Nucleus accumbens (tissue), 56 donors: ENCODE measurements at regions not wholly inside any gene's neighbourhood (a gene's known extent, or its start where the extent isn't known, plus 50 kb on each side); places are given as distances from the start of the nearest gene placed in this dataset.

ENCODE experiments used
- DNase-seq, 56 donors: peaks; one replicate each; lab custom pipeline; 2025; lab: John Stamatoyannopoulos, UW

DNA sequence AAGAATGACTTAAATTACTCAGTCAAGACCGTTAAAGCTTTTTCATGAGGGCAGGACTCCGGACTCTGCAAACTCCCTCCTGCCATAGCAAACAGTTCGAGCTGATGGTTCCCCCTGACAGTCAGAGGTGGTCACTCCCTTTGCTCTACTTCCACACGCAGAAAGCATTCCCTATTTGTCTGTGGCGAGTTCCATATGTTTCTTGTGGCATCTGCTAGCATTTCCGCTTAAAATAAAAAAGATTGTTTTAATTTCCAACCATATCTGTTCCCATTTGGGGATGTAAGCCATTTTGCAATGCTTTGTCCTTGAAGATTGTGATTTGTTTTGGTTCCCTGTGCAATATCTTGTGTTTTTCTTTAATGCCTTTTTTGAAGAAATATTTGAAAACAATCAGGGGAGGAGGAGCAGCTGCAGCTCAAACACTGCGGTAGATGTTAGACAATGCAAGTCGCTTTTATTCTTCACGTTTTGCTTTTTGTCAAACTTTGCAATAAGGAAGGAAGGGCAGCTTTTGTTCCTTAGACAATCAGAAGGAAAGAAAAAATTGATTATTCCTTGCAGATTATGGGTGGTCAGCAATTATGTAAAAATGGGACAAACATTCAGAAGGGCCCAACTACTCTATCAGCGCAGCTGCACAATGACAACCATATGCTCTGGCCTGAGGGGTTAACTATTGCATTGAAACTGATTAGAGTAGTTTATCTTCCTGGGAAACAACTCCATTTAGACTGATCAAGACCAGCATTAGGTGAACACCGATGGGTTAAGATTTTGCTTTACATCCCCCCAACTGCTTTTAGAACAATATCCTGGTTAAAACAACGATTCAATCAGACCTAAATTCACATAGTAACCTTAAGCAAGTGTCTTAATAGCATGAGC lies 425.8 kb upstream of the NRP1 start:
- DNase-seq = no peak

DNA sequence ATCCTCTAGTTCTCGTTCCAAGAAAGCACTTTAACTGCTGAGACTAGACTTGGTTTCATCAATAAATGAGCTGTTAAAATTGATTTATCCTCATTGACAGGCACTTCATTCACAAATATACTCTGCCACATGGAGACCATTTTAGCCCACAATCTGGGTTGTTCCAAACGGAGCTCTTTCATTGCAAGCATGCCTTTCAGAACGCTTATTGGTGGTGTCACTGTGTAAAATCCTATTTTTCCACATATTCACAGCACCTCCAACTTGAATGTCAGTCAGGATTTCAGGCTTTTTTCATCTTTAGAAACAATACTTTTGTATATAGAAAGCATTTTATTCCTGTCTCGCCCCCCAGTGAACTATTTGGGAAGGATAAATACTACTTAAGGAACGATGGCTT lies 424.7 kb upstream of the NRP1 start:
- DNase-seq = no peak

DNA sequence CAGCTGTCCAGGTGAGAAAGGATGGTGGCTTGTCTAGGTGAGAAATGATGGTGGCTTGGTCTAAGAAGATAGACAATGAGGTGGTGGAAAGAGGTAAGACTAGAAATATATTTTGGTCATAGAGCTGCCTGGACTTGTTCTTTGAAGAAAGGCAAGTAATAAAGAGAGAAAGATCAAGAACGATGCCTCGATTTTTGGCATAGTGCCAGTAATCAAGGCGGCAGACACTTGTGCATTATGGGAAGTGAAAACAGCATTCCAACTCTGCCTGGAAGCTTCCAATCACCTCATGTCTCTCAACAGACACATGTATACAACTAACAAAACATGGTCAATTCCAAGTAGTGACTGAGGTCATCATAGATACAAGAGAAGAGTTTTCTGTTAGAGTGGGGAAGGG lies 423.8 kb upstream of the NRP1 start:
- no peak for DNase-seq

DNA sequence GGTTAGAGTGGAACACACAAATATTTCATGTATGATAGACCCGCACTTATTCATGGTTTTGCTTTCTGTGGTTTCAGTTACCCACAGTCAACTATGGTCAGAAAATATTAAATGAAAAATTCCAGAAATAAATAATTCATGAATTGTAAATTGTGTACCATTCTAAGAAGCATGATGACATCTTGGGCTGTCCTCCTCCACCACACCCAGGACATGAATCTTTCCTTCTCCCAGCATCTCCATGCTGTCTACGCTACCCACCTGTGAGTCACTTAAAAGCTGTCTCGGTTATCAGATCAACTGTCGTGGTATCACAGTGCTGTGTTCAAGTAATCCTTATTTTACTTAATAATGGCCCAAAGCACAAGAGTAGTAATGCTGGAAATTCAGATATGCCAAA lies 419.6 kb upstream of the NRP1 start:
- no peak for DNase-seq

DNA sequence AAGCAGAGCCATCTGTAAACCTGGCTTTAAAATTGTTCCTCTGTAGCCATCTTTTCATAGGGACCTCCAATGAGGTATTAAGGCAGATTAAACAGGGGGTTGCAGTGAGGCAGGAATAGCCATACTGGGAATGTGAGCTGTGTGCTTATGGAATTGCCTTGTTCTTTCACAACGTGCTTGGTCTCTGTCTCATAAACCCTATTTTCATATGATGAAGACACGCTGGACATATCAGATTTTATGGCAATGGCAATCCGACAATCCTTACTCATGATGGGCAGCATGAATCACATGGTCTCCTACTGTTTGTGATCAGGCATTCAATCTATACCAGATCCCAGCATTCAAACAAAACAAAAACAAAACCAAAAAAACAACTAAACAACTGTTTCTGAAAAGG lies 418.9 kb upstream of the NRP1 start:
- no peak for DNase-seq

DNA sequence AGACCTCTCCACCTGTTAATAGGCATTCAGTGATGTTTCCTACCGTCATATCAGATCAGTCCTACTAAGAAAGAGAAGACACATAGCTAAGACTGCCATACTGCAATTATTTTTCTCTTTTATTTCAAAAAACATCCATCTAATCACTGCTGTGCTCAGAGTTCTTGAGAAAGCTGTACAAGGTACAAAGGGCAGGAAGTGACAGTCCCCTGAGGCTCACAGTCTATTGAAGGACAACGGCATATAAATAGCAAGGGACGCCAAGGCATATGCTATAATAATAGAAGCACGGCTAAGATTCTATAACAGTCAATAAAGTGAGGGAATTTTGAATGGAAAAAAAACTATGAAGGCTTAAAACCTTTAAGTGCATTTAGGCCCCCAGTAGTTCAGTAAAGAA lies 415.3 kb upstream of the NRP1 start:
- DNase-seq = no peak

DNA sequence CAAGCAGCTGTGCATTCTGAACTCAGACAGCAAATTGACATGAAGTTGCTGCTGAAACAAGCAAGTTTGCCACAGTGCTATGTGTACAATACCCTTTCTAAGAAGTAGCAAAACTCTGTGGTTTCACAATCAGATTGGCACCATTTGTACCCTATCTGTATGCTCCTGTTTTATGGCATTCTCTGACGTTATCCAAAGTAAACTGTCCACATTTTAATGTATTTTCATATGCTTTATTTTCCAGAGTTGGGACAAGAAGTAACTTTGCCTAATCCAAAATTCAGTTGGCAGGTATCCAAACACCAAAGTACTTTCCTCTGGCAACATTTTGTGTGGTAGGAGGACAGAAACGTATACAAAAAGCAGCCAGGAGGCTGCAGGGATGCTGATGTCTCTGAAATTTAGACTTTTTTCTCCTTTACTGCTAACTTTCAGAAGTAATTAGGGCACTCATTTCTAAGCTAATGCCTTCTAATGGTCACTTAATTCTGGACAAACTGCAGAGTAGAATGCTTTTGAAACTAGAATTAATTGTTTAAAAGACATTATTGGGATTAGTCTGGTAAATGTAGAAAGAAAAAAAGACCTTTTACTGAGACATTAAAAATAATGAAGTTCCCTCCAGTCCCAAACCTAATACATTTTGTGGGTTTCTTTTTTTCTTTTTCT lies 414.7 kb upstream of the NRP1 start:
- DNase-seq = no peak

DNA sequence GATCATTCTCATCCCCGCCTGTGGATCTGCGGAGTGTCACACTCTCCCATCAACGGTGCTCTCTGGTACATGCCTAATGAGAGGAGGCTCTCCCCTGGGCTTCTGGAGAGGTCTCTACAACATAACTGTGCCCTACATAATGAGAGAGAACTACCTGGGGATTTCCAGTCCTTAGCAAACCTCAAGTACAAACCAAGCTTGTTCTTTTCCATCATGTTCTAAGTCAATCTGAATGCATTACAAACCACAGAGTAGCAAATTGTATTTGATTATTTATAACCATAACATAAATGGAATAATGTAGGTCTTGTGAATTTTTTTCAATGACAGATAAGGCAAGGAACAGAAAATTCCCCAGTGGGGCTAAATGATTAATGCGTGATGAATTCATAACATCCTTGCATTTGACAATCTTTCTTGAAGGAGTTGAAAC lies 412.4 kb upstream of the NRP1 start:
- DNase-seq = no peak

DNA sequence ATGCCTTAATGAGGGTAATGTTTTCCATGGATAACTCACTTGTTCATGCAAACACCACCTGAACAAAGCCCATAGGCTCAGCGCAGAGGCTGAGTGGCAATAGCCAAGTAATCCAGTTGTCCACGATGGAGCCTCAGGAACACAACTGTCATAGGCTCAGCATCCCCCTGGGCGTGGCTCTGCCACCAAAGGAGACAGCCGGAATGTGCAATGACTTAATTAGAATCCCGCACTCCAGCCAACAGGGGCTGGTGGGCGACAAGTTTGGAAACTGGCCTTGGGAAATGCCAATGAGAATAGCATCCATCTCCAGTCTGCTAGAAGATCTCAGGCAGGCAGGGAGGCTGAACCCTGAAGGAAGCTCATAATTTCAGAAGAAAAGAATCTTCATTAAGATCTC lies 411.7 kb upstream of the NRP1 start:
- no peak for DNase-seq

DNA sequence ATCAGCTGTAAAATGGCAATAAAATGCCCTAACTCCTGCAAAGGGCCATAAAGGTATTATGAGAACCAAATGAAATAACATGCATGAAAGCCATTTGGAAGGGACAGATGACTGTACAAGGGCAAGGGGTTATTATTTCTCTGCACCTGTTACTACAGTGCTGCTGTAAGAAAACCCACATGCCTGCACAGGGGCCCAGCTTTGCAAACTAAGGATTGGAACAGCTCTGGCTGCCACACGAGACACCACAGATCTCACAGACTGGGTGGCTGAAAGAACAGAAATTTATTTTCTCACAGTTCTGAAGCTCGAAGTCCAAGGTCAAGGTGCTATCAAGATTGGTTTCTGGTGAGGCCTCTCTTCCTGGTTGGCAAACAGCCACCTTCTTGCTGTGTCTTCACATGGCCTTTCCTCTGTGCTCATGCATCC lies 409.0 kb upstream of the NRP1 start:
- DNase-seq = no peak

DNA sequence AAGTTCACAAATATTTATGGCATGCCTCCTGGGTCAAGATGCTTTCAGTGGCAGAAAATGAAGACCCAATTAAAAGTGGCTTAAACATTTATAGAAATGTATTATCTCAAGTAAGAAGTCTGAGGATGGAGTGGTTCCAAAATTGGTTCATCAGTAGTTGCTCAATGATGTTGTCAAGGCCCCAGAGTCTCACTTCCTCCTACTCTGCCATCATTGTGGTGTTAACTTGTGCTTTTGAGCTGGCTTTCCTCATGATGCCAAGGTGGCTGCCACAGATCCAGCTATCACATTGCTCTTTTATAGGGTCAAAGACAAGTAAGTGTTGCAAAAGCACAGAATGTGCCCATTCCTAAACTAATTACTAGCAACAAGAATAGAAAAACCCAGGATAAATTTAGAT lies 404.6 kb upstream of the NRP1 start:
- no peak for DNase-seq

DNA sequence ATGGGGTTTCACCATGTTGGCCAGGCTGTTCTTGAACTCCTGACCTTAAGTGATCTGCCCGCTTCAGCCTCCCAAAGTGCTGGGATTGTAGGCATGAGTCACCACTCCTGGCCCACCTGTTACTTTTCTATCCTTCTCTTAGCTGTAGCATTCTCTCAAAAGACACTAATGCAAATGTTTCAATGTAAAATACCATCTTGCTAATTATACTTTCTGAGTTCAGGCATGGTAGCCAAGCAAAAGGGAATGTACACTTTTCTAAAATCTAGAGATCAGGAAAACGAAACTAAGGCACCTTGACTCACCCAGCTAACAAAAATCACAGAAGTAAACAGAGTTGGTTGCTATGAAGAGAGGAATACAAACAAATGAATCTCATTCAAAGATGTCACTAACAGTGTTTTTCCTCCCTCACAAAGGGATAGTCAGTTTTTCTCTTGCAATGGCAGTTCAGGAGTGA lies 401.0 kb upstream of the NRP1 start:
- no peak for DNase-seq

DNA sequence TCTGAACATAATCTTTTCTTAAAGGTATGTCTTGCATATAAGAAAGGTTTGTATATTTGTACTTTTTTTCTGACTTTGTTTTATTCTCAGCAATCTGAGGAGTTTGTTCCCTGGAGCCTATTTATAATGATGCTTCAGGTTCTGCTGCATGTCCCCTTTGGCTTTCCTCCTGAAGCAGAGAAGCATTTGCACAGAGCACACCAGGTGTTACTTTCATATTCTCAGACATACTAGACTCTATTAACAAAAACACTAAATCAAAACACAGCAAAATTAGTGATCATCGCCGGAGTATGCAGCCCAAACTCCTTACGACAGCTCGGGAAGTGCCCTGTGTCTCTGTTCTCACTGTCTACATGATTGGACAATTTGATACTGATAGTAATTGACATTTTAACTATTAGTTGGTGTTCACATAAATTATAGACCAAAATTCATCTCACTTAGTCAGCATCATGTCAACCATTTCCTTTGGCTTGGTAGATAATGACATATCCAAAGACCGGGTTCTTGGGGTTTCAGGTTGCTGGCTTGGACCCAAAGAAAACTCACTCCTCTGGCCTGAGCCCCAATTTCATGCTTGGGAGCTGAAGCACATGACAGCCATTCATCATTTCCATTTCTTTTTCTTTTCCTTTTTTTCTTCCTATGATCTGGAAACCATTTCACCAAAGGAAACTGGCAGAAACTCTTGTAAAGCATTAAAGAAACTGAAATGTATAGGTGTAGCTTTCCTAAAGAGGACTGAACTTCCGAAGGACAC lies 400.1 kb upstream of the NRP1 start:
- no peak for DNase-seq

DNA sequence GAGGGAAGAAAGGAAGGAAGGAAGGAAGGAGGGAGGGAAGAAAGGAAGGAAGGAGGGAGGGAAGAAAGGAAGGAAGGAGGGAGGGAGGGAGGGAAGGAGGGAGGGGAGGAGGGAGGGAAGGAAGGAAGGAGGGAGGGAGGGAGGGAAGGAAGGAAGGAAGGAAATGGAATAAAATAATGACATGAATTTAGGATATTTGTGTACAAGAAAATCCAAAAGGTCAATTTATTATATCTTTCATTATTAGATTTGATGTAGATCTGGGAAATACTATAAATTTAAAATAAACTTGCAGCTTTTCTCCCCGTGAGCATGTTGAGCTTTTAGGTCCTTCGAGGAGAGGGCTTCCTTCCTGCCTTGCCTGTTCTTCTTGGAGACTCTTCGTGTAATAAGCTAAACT lies 398.6 kb upstream of the NRP1 start:
- DNase-seq = no peak

DNA sequence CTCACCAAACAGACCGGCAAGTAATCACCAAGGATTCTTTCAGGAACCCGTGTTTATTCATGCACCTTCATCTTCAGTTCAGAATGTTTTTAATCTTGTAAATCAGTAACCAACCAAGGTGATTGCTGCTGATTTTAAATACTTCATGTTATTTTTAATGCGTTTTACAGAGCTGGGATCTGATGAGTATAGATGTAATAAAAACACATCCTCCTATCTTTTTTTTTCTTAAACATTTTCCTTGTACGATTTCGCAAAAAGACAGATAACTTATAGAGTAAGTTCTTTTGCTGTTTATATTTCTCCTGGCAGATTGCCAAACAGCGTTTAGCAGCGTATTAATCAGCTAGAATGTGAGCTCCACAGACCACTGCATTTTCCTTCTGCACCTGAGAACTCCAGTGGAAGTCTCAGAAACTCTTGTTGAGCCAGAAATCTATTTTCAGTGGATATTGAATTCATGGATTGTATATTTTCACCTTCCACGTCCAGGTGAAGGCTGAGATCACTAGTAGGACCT lies 397.8 kb upstream of the NRP1 start:
- no peak for DNase-seq

DNA sequence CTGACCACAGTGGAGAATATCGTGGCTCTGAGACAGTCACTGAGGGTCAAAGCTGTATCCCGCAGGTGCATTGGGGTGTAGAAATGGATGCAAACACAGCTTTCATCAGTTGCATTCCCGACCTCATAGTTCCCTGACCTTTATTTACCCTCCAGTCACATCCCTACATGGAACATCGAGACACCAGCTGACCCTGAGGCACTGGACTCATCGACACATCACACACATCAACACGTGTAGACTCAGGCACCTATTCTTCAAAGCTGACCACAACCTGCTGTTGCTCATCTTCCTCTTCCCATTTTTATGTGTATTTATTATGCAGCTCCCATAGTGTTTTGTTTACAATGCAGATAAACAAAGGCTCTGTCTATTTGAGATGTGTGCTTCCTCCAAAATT lies 396.9 kb upstream of the NRP1 start:
- DNase-seq = no peak

DNA sequence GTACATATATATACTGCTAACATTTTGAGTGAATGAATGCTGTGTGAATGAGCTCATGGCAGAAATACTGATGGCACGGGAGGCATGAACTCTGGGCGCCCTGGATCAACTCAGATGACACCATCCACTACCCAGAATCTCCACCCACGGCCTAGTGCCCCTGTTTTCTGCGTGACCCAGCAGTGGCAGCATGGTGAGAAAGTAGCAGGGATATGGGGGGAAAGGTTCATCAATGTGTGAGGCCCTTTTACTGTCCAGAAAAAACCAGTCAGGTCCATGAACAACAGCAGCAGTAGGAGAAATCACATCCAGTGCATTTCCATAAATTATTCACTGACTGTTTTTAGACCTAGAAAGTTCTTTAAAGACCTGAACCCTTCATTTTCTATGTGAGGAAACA lies 391.0 kb upstream of the NRP1 start:
- no peak for DNase-seq

DNA sequence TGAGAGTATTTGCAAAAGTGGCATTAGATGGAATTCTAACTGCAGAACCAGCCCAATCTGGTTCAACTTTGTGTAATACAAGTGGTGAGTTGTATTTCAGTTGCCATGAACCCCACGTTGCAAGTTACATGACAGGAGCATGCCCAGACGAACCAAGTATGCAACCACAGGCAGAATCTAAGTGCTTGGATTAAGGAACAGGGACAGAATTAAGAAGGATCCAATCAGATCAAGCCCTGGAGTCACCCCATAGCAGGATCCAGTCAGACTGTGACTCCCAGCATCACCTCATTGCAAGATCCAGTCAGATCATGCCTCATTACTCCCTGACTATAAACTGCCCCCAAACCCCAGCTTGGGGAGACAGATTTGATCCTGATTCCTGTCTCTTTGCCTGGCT lies 388.7 kb upstream of the NRP1 start:
- no peak for DNase-seq

DNA sequence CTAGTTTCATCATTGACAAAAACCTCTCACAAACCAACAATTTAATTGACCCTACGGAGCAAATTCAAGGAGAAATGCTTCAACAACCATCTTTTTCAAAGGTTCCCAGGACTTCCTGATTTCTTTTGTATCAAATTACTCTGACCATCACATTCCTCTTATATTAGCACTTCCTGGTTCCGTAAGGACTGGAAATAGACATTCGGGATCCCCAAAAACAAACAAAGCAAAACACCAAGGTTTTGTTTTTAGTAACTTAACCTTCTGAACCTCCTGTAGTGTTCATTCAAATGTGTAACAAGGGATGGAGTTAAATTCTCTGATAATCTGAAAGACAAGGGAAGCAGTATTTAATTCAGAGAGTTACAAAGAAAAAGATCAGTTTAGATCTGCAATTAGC lies 387.6 kb upstream of the NRP1 start:
- no peak for DNase-seq

DNA sequence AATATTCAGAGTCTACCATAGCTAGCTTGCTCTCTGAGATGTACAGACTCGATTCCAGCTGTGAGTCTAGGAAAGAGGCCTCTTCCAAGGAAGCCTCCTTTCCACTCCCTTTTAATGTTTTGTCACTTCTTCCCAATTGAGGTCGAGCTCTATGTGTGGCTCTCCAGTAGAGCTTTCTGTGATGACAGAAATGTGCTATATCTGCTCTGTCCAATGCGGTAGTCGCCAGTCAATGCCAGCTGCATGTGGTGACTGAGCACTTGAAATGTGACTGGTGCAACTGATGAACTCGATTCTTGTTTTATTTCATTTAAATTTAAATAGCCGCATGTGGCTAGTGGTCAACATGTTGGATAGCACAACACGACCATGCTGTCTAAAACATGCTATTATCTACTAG lies 387.0 kb upstream of the NRP1 start:
- DNase-seq = no peak

DNA sequence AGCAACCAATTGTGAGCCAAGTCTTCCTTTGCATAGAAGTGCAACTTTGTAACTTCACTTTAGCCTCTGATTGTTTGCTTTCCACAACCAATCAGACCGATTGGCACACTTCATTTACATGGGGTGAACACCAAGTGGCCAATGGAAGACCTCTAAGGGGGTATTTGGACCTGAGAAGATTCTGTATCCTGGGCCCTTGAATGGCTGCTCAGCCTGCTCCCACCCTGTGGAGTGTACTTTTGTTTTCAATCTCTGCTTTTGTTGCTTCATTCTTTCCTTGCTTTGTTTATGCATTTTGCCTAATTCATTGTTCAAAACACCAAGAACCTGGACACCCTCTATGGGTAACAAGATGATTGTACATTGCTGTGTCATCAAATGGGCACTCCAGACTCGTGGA lies 385.7 kb upstream of the NRP1 start:
- no peak for DNase-seq
